Lower leg skin (tissue), 3 donors: ENCODE measurements at regions not wholly inside any gene's neighbourhood (a gene's known extent, or its start where the extent isn't known, plus 50 kb on each side); places are given as distances from the start of the nearest gene placed in this dataset.

Source experiments
- POLR2A ChIP-seq, 2 donors: fragments of 450-650 bp; IDR thresholded peaks; one replicate each; pipeline ENCODE4 v1.6.1; 2016 to 2017; ENCODE audit warnings: antibody characterized with exemption in 2 of 2, mild to moderate bottlenecking in 1 of 2, moderate library complexity in 1 of 2
- TF ChIP-seq, protein P1 (sequence below), 3 donors: fragments of 450-650 bp; IDR thresholded peaks; one replicate each; pipeline ENCODE4 v1.5.1; 2016; ENCODE audit warnings: antibody characterized with exemption in 3 of 3, mild to moderate bottlenecking in 3 of 3, moderate library complexity in 2 of 3

DNA sequence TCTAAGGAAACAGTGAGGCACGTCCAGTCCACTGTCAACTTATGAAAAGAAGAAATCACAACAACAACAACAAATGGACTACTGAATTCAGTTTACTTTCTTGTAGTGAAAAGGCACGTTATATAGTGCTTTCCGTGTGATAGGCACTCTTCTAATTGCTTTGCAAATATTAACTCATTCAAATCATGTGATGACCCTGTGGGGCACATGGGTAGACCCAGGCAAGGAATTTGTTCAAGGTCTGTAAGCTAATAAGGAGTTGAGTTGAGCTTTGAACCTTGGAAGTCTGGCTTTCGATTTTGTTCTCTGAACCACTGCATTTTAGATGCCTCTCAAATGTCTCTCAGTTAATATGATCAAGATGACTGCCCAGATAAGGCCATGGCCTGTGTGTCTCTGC, 295.1 kb upstream of the RBFOX1 start:
- TF ChIP-seq, protein P1, sequence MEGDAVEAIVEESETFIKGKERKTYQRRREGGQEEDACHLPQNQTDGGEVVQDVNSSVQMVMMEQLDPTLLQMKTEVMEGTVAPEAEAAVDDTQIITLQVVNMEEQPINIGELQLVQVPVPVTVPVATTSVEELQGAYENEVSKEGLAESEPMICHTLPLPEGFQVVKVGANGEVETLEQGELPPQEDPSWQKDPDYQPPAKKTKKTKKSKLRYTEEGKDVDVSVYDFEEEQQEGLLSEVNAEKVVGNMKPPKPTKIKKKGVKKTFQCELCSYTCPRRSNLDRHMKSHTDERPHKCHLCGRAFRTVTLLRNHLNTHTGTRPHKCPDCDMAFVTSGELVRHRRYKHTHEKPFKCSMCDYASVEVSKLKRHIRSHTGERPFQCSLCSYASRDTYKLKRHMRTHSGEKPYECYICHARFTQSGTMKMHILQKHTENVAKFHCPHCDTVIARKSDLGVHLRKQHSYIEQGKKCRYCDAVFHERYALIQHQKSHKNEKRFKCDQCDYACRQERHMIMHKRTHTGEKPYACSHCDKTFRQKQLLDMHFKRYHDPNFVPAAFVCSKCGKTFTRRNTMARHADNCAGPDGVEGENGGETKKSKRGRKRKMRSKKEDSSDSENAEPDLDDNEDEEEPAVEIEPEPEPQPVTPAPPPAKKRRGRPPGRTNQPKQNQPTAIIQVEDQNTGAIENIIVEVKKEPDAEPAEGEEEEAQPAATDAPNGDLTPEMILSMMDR (IDR thresholded peaks at IDR 0.05) = no peak
- no peak for TF ChIP-seq POLR2A (IDR thresholded peaks at IDR 0.05)
